Myocyte (in vitro differentiated cells): ENCODE measurements at regions not wholly inside any gene's neighbourhood (a gene's known extent, or its start where the extent isn't known, plus 50 kb on each side); places are given as distances from the start of the nearest gene placed in this dataset.

ENCODE experiments used
- DNase-seq: peaks from one replicate; pipeline ENCODE4 v3.0.0-alpha.2; 2012; ENCODE audit warnings: low read depth

DNA sequence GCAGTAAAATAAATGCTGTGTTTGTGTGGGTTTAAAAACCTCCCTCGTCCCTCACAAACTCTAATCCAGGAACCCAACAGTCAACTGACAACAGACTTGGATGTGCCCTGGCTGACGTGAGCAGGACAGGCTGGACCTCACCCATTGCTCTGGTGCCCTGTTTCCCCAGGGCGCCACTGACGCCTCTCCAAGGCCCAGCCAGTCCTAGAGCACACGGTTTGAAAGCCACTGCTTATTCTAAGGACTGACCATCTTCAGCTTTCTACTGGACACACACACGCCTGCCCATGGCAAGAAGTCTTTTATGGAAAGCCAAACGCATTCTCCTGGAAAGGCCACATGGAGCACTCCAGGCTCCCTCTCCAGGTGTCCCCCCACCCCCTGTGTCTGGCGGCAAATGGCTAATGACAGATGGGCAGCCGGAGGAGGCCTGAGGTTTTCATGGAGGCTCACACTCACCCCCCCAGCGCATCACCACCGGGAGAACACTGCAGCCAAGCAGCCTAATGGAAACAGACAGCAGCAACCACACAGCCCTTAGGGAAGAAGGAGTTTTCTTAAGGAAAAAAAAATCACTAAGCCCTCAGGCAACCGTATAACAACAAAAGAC is 319.2 kb downstream of the SOX9 start:
- DNase-seq, result peak; percentile 37

GRCh38 chr17:72440961-72441360 is 320.1 kb downstream of the SOX9 start:
- DNase-seq, result no peak

DNA sequence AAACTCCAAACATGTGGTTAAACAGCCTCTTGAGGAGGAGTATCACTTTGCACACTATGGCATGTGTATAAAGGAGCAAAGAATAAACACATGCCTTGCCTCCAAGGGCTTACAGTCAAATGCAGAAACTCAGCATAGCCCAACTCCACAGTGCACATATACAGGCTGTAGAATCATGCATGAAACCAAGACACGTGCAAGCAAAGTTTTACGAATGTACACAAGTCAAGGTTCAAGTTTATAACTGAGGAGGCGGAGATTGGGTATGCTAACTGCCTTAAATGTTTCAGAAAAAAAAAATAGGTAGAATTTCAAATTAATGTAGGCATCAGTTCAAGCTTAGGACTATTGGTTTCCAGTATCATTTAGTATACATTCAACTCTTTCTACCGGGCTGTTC is 321.1 kb downstream of the SOX9 start:
- no peak for DNase-seq

GRCh38 chr17:72444517-72445054 is 323.8 kb downstream of the SOX9 start:
- no peak for DNase-seq

- no peak for DNase-seq
Measured at GRCh38 chr17:72445055-72445991, 324.5 kb downstream of the SOX9 start.

DNA sequence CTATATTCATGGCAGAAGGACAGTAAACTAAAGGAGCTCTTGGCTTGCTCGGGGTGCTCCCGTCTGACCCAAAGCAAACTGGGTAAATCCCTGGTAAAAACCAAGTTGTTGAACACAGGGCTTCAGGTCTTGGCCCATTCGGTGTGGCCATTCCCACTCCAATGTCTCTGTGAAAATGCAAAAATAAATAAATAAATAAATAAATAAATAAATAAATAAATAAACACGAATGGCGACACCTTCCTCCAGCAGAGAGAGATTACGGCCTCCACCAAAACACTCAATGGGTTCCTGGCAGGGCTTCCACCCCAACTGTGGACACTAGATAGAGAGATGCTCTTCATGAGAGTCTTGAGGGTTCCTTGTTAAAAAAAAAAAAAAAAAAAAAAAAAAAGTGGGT is 325.3 kb downstream of the SOX9 start:
- no peak for DNase-seq

DNA sequence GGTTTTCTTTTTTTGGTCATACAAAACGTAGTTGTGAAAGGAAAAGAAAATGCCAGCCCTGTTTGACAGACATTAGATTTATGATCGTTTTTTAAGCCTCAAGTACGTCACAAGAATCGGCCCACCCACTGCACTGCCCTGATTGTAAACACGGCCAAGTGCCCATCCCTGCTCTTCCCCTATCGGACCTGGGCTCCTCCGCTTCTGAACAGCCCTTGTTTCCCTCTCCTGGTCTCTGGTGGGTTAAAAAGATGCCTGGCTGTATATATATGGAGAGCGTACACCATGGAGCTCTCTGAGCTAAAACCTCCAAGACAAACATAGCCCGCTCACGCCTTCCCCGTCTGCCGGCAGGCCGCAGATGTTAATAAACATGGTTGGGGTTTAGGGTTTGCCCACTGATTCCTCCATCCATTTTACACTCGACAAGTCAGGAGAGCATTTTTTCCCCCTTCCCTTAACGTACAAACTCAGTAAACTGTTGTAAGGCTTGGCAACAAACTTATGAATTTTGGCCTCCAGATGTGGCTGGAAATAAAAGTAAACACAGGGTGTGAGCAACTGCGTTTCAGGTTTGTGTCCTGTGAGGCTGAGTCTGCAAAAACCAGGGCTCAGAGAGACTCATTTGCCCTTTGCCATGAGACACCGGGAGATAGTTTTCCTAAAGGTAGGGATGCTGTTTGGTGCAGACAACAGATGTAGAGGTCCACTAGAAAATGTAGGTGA is 325.9 kb downstream of the SOX9 start:
- DNase-seq, result no peak

GRCh38 chr17:72447251-72447640 is 326.4 kb downstream of the SOX9 start:
- no peak for DNase-seq

GRCh38 chr17:72448019-72448418 is 327.2 kb downstream of the SOX9 start:
- no peak for DNase-seq

DNA sequence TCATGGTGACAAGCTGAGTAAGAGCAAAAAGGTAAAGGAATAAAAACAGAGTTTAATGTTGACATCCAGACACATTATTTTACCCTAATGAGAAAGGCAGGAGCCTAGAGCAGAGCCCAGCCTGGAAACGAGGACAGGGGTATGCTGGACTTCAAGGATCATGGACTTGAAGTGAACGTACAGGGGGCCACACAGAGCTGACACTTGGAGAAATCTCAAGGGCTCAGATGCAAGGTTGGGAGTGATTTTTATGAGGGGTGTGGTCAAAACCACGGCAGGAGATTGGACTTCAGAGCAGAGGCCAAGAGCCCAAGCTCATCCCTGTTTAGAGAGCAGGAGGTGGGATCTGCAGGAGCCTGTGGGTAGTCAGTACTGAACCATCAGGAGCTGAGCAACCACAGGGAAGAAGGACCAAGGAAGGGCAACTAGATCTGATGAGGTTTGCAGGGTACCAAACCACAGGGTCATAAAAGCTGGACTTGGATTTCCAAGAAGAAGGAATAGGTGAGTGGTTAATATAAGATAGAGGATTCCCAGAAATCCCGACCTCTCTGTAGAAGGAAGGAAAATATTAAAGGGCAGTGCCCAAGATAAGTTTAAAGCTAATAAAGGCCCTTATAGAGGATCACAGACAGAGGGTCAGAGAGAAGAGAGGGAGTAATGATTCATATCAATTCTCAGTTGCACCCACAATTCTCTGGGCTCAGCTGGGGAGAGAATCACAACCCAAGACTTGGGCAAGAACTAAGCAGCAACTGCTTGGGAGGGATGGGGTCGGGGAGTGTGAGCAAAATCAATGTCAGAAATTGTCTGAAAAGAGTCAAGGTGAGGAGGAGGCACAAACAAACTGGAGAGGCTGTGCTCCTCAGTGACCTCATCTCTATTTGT is 331.7 kb downstream of the SOX9 start:
- no peak for DNase-seq

GRCh38 chr17:72454342-72454741 is 333.5 kb downstream of the SOX9 start:
- DNase-seq, result no peak

DNA sequence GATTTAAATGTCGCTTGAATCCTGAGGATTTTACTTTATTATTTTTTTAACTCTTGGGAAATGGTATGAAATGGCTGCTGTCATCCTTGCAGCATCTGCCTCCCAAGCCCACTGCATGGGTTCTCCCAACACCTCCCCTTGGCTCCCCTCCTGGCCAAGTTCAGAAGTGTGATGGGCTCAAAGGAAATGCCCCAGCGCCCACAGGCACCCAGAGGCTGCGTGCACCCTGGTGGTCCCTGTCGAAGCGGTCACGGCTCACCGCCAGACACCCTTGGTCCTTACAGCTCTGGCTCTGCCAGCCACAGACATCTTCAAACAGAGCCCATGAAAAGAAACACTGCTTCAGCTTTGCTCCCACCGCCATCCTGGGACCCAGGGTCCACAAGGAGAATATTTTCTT is 334.7 kb downstream of the SOX9 start:
- no peak for DNase-seq

- DNase-seq, result peak; percentile 52
Measured at GRCh38 chr17:72456075-72456474, 335.3 kb downstream of the SOX9 start.

DNA sequence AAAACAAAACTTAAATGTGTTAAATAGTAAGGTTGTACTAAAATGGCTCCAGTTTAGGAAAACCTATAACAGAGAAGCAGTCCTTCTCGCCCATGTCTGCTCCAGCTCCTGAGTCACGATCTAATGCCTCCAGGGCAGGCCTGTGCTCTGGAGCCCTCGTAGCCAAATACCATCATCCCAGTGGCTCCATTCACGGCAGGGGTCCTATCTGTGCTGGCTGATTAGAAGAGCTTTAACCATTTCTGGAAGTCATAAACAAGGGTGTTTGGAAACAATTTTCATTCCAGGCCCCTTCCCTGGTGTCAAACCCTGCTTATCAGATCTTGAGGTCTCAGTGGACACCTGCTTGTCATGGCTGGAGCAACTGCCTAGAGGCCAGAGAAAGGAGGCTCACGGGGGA is 336.9 kb downstream of the SOX9 start:
- no peak for DNase-seq

GRCh38 chr17:72458301-72458700 is 337.5 kb downstream of the SOX9 start:
- DNase-seq, result peak; percentile 10

DNA sequence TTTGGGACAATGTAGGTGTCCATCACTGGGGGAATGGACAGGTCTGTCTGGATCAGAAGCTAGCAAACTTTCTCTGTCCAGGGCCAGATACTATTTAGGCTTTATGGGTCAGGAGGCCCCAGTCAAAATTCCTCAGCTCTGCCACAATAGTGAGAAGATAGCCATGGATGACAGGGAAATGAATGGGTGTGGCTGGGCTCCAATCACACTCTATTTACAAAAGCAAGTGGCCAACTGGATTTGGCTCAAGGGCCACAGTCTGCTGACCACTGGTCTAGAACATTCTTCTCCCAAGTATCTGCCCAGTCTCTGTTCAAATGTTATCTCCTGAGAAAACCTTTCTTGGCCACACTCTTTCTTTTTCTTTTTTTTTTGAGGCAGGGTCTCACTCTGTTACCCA is 339.9 kb downstream of the SOX9 start:
- peak; percentile 68 for DNase-seq

GRCh38 chr17:72461757-72462156 is 340.9 kb downstream of the SOX9 start:
- no peak for DNase-seq

GRCh38 chr17:72462407-72462806 is 341.6 kb downstream of the SOX9 start:
- DNase-seq, result no peak

DNA sequence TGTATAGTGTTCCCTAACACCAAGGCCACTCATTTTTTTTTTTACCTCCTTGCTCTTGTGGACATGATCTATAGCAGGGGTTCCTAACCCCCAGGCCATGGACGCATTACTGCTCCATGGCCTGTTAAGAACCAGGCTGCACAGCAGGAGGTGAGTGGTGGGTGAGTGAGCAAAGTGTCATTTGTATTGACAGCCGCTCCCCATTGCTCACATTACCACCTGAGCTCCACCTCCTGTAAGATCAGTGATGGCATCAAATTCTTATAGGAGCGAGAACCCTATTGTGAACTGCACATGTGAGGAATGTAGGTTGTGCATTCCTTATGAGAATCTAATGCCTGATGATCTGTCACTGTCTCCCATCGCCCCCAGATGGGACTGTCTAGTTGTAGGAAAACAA is 342.0 kb downstream of the SOX9 start:
- DNase-seq, result no peak

- no peak for DNase-seq
Measured at GRCh38 chr17:72463287-72464102, 342.7 kb downstream of the SOX9 start.
